H1 (cell line): ENCODE measurements at regions not wholly inside any gene's neighbourhood (a gene's known extent, or its start where the extent isn't known, plus 50 kb on each side); places are given as distances from the start of the nearest gene placed in this dataset.

Source experiments
- CTCF ChIA-PET: fragments of 300-600 bp; sonication (Branson Sonifier 250); formaldehyde crosslinking; loops from one replicate; lab custom pipeline; 2021; ENCODE audit not compliant: partially characterized antibody; lab: Charles Lee
- POLR2A ChIA-PET: fragments of 300-600 bp; sonication (Branson Sonifier 250); formaldehyde crosslinking; loops from one replicate; lab custom pipeline; 2021; ENCODE audit warnings: inconsistent platforms; ENCODE audit not compliant: partially characterized antibody; lab: Charles Lee
- DNase-seq, 2 experiments: peaks; one replicate each; pipeline versions ENCODE4 v3.0.0 to v3.0.0-alpha.2; 2010 to 2022; ENCODE audit warnings: low spot score in 2 of 2, low read depth in 1 of 2, mixed read lengths in 1 of 2
- FAIRE-seq: peaks from 2 replicates; lab custom pipeline; 2011; peaks lifted over from hg19 to GRCh38; lab: Jason Lieb, UNC
- H2AFZ ChIP-seq: 2 replicates; pipeline ENCODE4 v1.8.1; 2012; ENCODE audit warnings: low read length, inconsistent platforms
- H2AK5ac ChIP-seq: 2 replicates; pipeline ENCODE4 v1.6.1; 2013; ENCODE audit warnings: low read depth, low read length
- H2BK120ac ChIP-seq: replicated peaks from 2 replicates; pipeline ENCODE3; 2013; ENCODE audit warnings: low read depth, low read length, inconsistent platforms
- H2BK12ac ChIP-seq: 2 replicates; pipeline ENCODE4 v1.6.1; 2013; ENCODE audit warnings: low read depth, low read length
- H2BK15ac ChIP-seq: 2 replicates; pipeline ENCODE4 v1.6.1; 2013; ENCODE audit warnings: low read length
- H2BK20ac ChIP-seq: 2 replicates; pipeline ENCODE4 v1.6.1; 2013; ENCODE audit warnings: low read length
- H2BK5ac ChIP-seq: 2 replicates; pipeline ENCODE4 v1.6.1; 2013; ENCODE audit warnings: low read depth, low read length
- H3K14ac ChIP-seq: 2 replicates; pipeline ENCODE4 v1.6.1; 2013; ENCODE audit warnings: inconsistent platforms; ENCODE audit not compliant: insufficient read length
- H3K18ac ChIP-seq: 2 replicates; pipeline ENCODE4 v1.6.1; 2013; ENCODE audit warnings: low read length; ENCODE audit errors: extremely low read depth
- H3K23ac ChIP-seq: 2 replicates; pipeline ENCODE4 v1.6.1; 2013; ENCODE audit warnings: inconsistent platforms; ENCODE audit not compliant: insufficient read length
- H3K23me2 ChIP-seq: 2 replicates; pipeline ENCODE4 v1.6.1; 2013; ENCODE audit warnings: low read depth, low read length
- H3K27ac ChIP-seq: 2 replicates; pipeline ENCODE4 v1.6.1; 2011; ENCODE audit warnings: low read depth, low read length, inconsistent platforms
- H3K27me3 ChIP-seq, 4 experiments: replicated peaks in 1 of 4; 1 replicate in 1 of 4; 2 replicates in 3 of 4; pipeline versions ENCODE4 v1.6.1 to v1.8.1; 2011 to 2013; ENCODE audit warnings: low read length in 3 of 4, mild to moderate bottlenecking in 3 of 4, inconsistent platforms in 2 of 4, mixed read lengths in 2 of 4, moderate library complexity in 1 of 4; ENCODE audit not compliant: control insufficient read depth in 3 of 4, insufficient read depth in 3 of 4; ENCODE audit errors: extremely low read depth in 1 of 4
- H3K36me3 ChIP-seq, 4 experiments: 2 replicates each; pipeline versions ENCODE4 v1.6.1 to v1.8.1; 2011 to 2013; ENCODE audit warnings: mild to moderate bottlenecking in 4 of 4, low read length in 3 of 4, moderate library complexity in 2 of 4, control low read depth in 1 of 4, inconsistent platforms in 1 of 4; ENCODE audit not compliant: insufficient read depth in 4 of 4, control insufficient read depth in 2 of 4
- H3K4ac ChIP-seq: replicated peaks from 2 replicates; pipeline ENCODE3; 2013; ENCODE audit warnings: low read length, low read depth, mixed read lengths, inconsistent platforms; ENCODE audit not compliant: insufficient read length
- H3K4me1 ChIP-seq, 4 experiments: replicated peaks in 1 of 4; 1 replicate in 1 of 4; 2 replicates in 3 of 4; pipeline versions ENCODE4 v1.6.1 to v1.8.1; 2011 to 2013; ENCODE audit warnings: low read length in 3 of 4, inconsistent platforms in 2 of 4, mixed read lengths in 1 of 4; ENCODE audit not compliant: insufficient read depth in 4 of 4, control insufficient read depth in 3 of 4
- H3K4me2 ChIP-seq, 2 experiments: 2 replicates each; pipeline versions ENCODE4 v1.6.1 to v1.8.1; 2011 to 2013; ENCODE audit warnings: low read depth in 2 of 2, low read length in 2 of 2, control low read depth in 1 of 2, inconsistent platforms in 1 of 2, mild to moderate bottlenecking in 1 of 2; ENCODE audit not compliant: insufficient read depth in 1 of 2
- H3K4me3 ChIP-seq, 4 experiments: fragments of 200-600, 300-600 bp in 1 of 4; sonication (generic), shearing (Covaris generic), sonication (Bioruptor Twin) in 1 of 4; 2 replicates each; pipeline versions ENCODE4 v1.5.1 to v1.8.1; 2011 to 2016; ENCODE audit warnings: low read length in 4 of 4, low read depth in 3 of 4, control low read depth in 2 of 4, inconsistent platforms in 2 of 4, mild to moderate bottlenecking in 2 of 4, mixed read lengths in 1 of 4, moderate library complexity in 1 of 4; ENCODE audit not compliant: insufficient read depth in 2 of 4; ENCODE audit errors: extremely low read depth in 1 of 4
- H3K56ac ChIP-seq: replicated peaks from 2 replicates; pipeline ENCODE3; 2013; ENCODE audit warnings: low read depth, mild to moderate bottlenecking, mixed read lengths, low read length, inconsistent platforms; ENCODE audit not compliant: insufficient read length
- H3K79me1 ChIP-seq: 2 replicates; pipeline ENCODE4 v1.6.1; 2013; ENCODE audit warnings: low read depth, low read length, control low read depth
- H3K79me2 ChIP-seq, 2 experiments: 2 replicates each; pipeline versions ENCODE4 v1.6.1 to v1.8.1; 2012 to 2013; ENCODE audit warnings: low read length in 2 of 2, mild to moderate bottlenecking in 2 of 2, inconsistent platforms in 1 of 2; ENCODE audit not compliant: insufficient read depth in 2 of 2, control insufficient read depth in 1 of 2
- H3K9ac ChIP-seq, 4 experiments: replicated peaks in 1 of 4; 1 replicate in 1 of 4; 2 replicates in 3 of 4; pipeline versions ENCODE4 v1.6.1 to v1.8.1; 2011 to 2013; ENCODE audit warnings: low read depth in 3 of 4, low read length in 3 of 4, control low read depth in 2 of 4, mild to moderate bottlenecking in 2 of 4, moderate library complexity in 2 of 4, inconsistent platforms in 1 of 4; ENCODE audit errors: extremely low read depth in 1 of 4
- H3K9me3 ChIP-seq, 2 experiments: 2 replicates each; pipeline versions ENCODE4 v1.6.1 to v1.8.1; 2012 to 2013; ENCODE audit warnings: mild to moderate bottlenecking in 2 of 2, moderate library complexity in 2 of 2, control low read depth in 1 of 2, inconsistent platforms in 1 of 2, low read depth in 1 of 2, low read length in 1 of 2, mixed read lengths in 1 of 2; ENCODE audit not compliant: insufficient read depth in 2 of 2
- H4K20me1 ChIP-seq, 2 experiments: replicated peaks in 1 of 2; 2 replicates each; pipeline versions ENCODE3 to v1.8.1; 2011 to 2013; ENCODE audit warnings: inconsistent platforms in 2 of 2, low read length in 2 of 2, mild to moderate bottlenecking in 1 of 2; ENCODE audit not compliant: insufficient read depth in 2 of 2, control insufficient read depth in 1 of 2
- H4K5ac ChIP-seq: 2 replicates; pipeline ENCODE4 v1.6.1; 2013; ENCODE audit warnings: low read length, low read depth, mixed read lengths, inconsistent platforms; ENCODE audit not compliant: insufficient read length
- H4K8ac ChIP-seq: 2 replicates; pipeline ENCODE4 v1.8.0; 2013; ENCODE audit warnings: mild to moderate bottlenecking, moderate library complexity, low read length, inconsistent platforms; ENCODE audit not compliant: insufficient read depth; ENCODE audit errors: extremely low read depth
- H4K91ac ChIP-seq: replicated peaks from 2 replicates; pipeline ENCODE3; 2013; ENCODE audit warnings: low read length, mixed read lengths, inconsistent platforms; ENCODE audit not compliant: insufficient read length
- CHD2 ChIP-seq: IDR thresholded peaks from 2 replicates; pipeline ENCODE4 v1.6.1; 2012; ENCODE audit warnings: low read length, improper control_type of control experiment
- CREB1 ChIP-seq: IDR thresholded peaks from 2 replicates; pipeline ENCODE4 v1.6.1; 2012; ENCODE audit warnings: inconsistent platforms
- HDAC2 ChIP-seq, 2 experiments: fragments of 300-600 bp in 1 of 2; sonication (generic) in 1 of 2; IDR thresholded peaks; 2 replicates each; pipeline ENCODE4 v1.6.1; 2011 to 2012; ENCODE audit warnings: low read depth in 2 of 2, low read length in 2 of 2, mild to moderate bottlenecking in 2 of 2, moderate library complexity in 2 of 2, borderline replicate concordance in 1 of 2, inconsistent platforms in 1 of 2
- HDAC6 ChIP-seq: IDR thresholded peaks from one replicate; pipeline ENCODE4 v1.7.1; 2012; ENCODE audit warnings: low read depth, mild to moderate bottlenecking, inconsistent platforms, low read length, moderate library complexity
- KDM4A ChIP-seq: IDR thresholded peaks from one replicate; pipeline ENCODE4 v1.7.1; 2012; ENCODE audit warnings: low read depth, mild to moderate bottlenecking, moderate library complexity, low read length, inconsistent platforms; ENCODE audit not compliant: severe bottlenecking
- KDM5A ChIP-seq: fragments of 200-600 bp; IDR thresholded peaks from 2 replicates; pipeline ENCODE4 v1.7.1; 2012; ENCODE audit warnings: mild to moderate bottlenecking, low read length, inconsistent platforms, mixed read lengths
- MAFK ChIP-seq: IDR thresholded peaks from 2 replicates; pipeline ENCODE4 v1.6.1; 2012; ENCODE audit warnings: low read depth, mild to moderate bottlenecking, improper control_type of control experiment, low read length
- NRF1 ChIP-seq: IDR thresholded peaks from 2 replicates; pipeline ENCODE4 v1.6.1; 2011; ENCODE audit warnings: mild to moderate bottlenecking, low read depth, low read length, improper control_type of control experiment
- POU5F1 ChIP-seq: IDR thresholded peaks from 2 replicates; pipeline ENCODE4 v1.6.1; 2011; ENCODE audit warnings: low read depth, mild to moderate bottlenecking, low read length, moderate library complexity
- SAP30 ChIP-seq: fragments of 300-600 bp; sonication (generic); IDR thresholded peaks from 2 replicates; pipeline ENCODE4 v1.7.1; 2012; ENCODE audit warnings: low read length, moderate library complexity, mild to moderate bottlenecking, inconsistent platforms; ENCODE audit not compliant: insufficient read depth, insufficient replicate concordance
- SIN3A ChIP-seq, 2 experiments: IDR thresholded peaks in 1 of 2; conservative IDR thresholded peaks in 1 of 2; 2 replicates each; pipeline ENCODE4 v1.6.1; 2011 to 2012; ENCODE audit warnings: low read length in 2 of 2, improper control_type of control experiment in 1 of 2, low read depth in 1 of 2, mild to moderate bottlenecking in 1 of 2
- TAF7 ChIP-seq: optimal IDR thresholded peaks from 2 replicates; pipeline ENCODE3; 2011; ENCODE audit warnings: low read depth, mild to moderate bottlenecking, inconsistent platforms, low read length, moderate library complexity, borderline replicate concordance
- TCF12 ChIP-seq: IDR thresholded peaks from 2 replicates; pipeline ENCODE4 v1.6.1; 2011; ENCODE audit warnings: low read depth, mild to moderate bottlenecking, low read length
- YY1 ChIP-seq: IDR thresholded peaks from 2 replicates; pipeline ENCODE4 v1.6.1; 2011; ENCODE audit warnings: low read depth, mild to moderate bottlenecking, low read length
- WGBS, 2 experiments: shearing (Covaris generic) in 1 of 2; methylation state at CpG; one replicate each; pipeline versions ENCODE4 v1.1.6 to v1.1.7; 2013 to 2015; ENCODE audit warnings: low lambda C conversion rate in 2 of 2, mixed read lengths in 2 of 2, inconsistent platforms in 1 of 2, low coverage in 1 of 2, missing lambda C conversion rate in 1 of 2; ENCODE audit not compliant: insufficient replicate concordance in 2 of 2, insufficient coverage in 1 of 2, insufficient read length in 1 of 2; ENCODE audit errors: extremely low coverage in 1 of 2, missing lambda C conversion rate in 1 of 2; 5-methylcytosine and 5-hydroxymethylcytosine counted together

DNA sequence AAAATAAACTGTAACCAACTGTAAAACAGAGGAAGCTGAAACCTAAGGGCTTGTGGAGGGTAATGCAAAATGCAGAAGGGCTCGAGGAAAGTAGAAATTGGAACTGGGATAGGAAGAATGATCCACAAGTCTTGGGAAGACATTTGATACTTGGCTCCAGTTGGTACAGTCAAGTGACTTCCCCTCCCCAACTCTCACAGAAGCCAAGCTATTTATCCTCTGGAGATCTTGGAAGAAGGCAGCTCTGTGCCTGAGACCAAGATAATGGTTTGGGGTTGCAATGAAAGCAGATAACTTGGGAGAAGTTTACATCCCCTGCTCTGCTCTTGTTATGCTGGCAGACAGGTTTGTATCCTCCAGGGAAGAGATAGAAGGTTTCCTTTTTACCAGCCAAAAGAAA lies 198.9 kb upstream of the ZC3H12C start:
- Histone ChIP-seq H3K14ac (no peak overlapping the region), H2BK120ac (no peak overlapping the region), H3K4me2 (no peak overlapping the region), H2BK5ac (no peak overlapping the region), H3K23me2 (no peaks in the 10 kb centered on the region), H3K18ac (no peak overlapping the region), H3K4me3 (no peak overlapping the region), H3K9ac (no peak overlapping the region), H3K4ac (no peak overlapping the region), H4K8ac (no peak overlapping the region), H2AFZ (peak overlapping the region; percentile 48), H2BK15ac (no peak overlapping the region), H3K36me3 (no peaks in the 10 kb centered on the region), H3K9me3 (no peaks in the 10 kb centered on the region), H3K27ac (no peak overlapping the region), H2BK12ac (no peak overlapping the region), H3K4me1 (no peaks in the 10 kb centered on the region), H3K79me1 (no peaks in the 10 kb centered on the region), H3K79me2 (no peaks in the 10 kb centered on the region), H3K56ac (no peak overlapping the region), H4K91ac (no peak overlapping the region), H3K23ac (no peak overlapping the region), H2AK5ac (no peak overlapping the region), H2BK20ac (no peak overlapping the region), H4K5ac (no peak overlapping the region), H4K20me1 (no peaks in the 10 kb centered on the region), H3K27me3 (no peaks in the 10 kb centered on the region)
- POLR2A ChIA-PET = no interaction called here
- 88% methylated on average over 1 of the region's 1 CpG; no CpG with 5 or more reads in 1 of the 2 experiments for WGBS, 2 experiments
- CTCF ChIA-PET = interaction anchor here (0.7 to 1.0 kb wide), 3 partner anchors 11 to 528 kb away, joined by 3 read pairs; no protein-coding TSS in a partner anchor
- DNase-seq (no peak), FAIRE-seq (no peak)
- TF ChIP-seq TAF7 (no peak), CHD2 (no peak), HDAC6 (no peak), HDAC2 (IDR thresholded peaks at IDR 0.05; ENCODE audit: borderline replicate concordance in 1 of 2, low read depth in 2 of 2, low read length in 2 of 2) (no peak), YY1 (no peak), KDM4A (no peak), TCF12 (no peak), SIN3A (conservative IDR thresholded peaks at IDR 0.05 in 1 of 2, IDR thresholded peaks at IDR 0.05 in 1 of 2; ENCODE audit: low read depth in 1 of 2, low read length in 2 of 2) (no peak), MAFK (no peak), KDM5A (no peak), POU5F1 (no peak), CREB1 (no peak), NRF1 (no peak), SAP30 (no peak)
